Testis (tissue), 2 donors: ENCODE measurements at regions not wholly inside any gene's neighbourhood (a gene's known extent, or its start where the extent isn't known, plus 50 kb on each side); places are given as distances from the start of the nearest gene placed in this dataset.
A peak's percentile ranks its signal among the peaks of the same experiment; 100 is the strongest.

Experiments used
- DNase-seq: peaks from one replicate; pipeline ENCODE4 v3.0.0-alpha.2; 2019
- H3K27ac ChIP-seq, 2 donors: fragments of 200-600 bp; sonication (generic); one replicate each; pipeline ENCODE4 v1.5.1; 2019
- H3K27me3 ChIP-seq: fragments of 200-600 bp; sonication (generic); one replicate; pipeline ENCODE4 v1.5.1; 2019
- H3K36me3 ChIP-seq: fragments of 200-600 bp; sonication (generic); one replicate; pipeline ENCODE4 v1.5.1; 2017; ENCODE audit warnings: low read depth; ENCODE audit errors: missing control alignments
- H3K4me1 ChIP-seq: fragments of 200-600 bp; sonication (generic); one replicate; pipeline ENCODE4 v1.5.1; 2019
- H3K4me3 ChIP-seq, 2 donors: fragments of 200-600 bp; sonication (generic); one replicate each; pipeline ENCODE4 v1.5.1; 2017 to 2019
- H3K9me3 ChIP-seq: fragments of 200-600 bp; sonication (generic); one replicate; pipeline ENCODE4 v1.5.1; 2017
- CTCF ChIP-seq, 3 experiments: fragments of 450-650 bp in 2 of 3; fragments of 200-600 bp in 1 of 3; sonication (generic) in 1 of 3; IDR thresholded peaks; one replicate each; pipeline ENCODE4 v1.5.1; 2016 to 2019; ENCODE audit warnings: antibody characterized with exemption in 3 of 3, mild to moderate bottlenecking in 2 of 3, moderate library complexity in 1 of 3
- POLR2A ChIP-seq: fragments of 450-650 bp; IDR thresholded peaks from one replicate; pipeline ENCODE4 v1.6.1; 2017; ENCODE audit warnings: antibody characterized with exemption, mild to moderate bottlenecking, moderate library complexity
- WGBS, 2 donors: methylation state at CpG; one replicate each; pipeline ENCODE4 v1.1.5; 2018; 5-methylcytosine and 5-hydroxymethylcytosine counted together
- intact Hi-C: fragments of 100-400 bp; cut with DNase I; formaldehyde crosslinking; loops from one replicate; pipeline ENCODE4 v1.15.1; 2023; ENCODE audit warnings: low total_unique reads

GRCh38 chr6:163837691-163838431 is 423.3 kb downstream of the QKI start:
- no peaks in the 10 kb centered on the region for H3K27me3 ChIP-seq
- no peaks in the 10 kb centered on the region for H3K9me3 ChIP-seq
- H3K36me3 ChIP-seq: no peaks in the 10 kb centered on the region
- no peak overlapping the region for H3K27ac ChIP-seq
- TF ChIP-seq POLR2A: no peak
- TF ChIP-seq CTCF (IDR thresholded peaks at IDR 0.05): no peak
- peaks cover 4% of the 10 kb centered on the region for H3K4me1 ChIP-seq
- intact Hi-C loops: no loop called here
- no peak for DNase-seq
- H3K4me3 ChIP-seq: no peak overlapping the region
- WGBS, 2 donors: 19 to 28% methylated on average over 15 to 17 of the region's 17 CpGs

GRCh38 chr6:163836876-163837690 is 422.6 kb downstream of the QKI start:
- Histone ChIP-seq H3K9me3 (no peaks in the 10 kb centered on the region), H3K4me1 (peaks cover 4% of the 10 kb centered on the region), H3K27ac (no peak overlapping the region), H3K4me3 (no peak overlapping the region), H3K27me3 (no peaks in the 10 kb centered on the region), H3K36me3 (no peaks in the 10 kb centered on the region)
- no peak for DNase-seq
- intact Hi-C loops: no loop called here
- TF ChIP-seq POLR2A: no peak
- TF ChIP-seq CTCF (IDR thresholded peaks at IDR 0.05): no peak
- 66% methylated on average over 8 of the region's 8 CpGs for WGBS, 2 donors

- intact Hi-C loops: no loop called here
- no peak for TF ChIP-seq CTCF (IDR thresholded peaks at IDR 0.05)
- no peak for TF ChIP-seq POLR2A
- no peak overlapping the region for H3K4me3 ChIP-seq
- H3K9me3 ChIP-seq: no peaks in the 10 kb centered on the region
- no peaks in the 10 kb centered on the region for H3K36me3 ChIP-seq
- no peak for DNase-seq
- H3K4me1 ChIP-seq: peaks cover 4% of the 10 kb centered on the region
- 71 to 77% methylated on average over 13 of the region's 13 CpGs for WGBS, 2 donors
- no peaks in the 10 kb centered on the region for H3K27me3 ChIP-seq
- H3K27ac ChIP-seq: no peak overlapping the region
Observed at GRCh38 chr6:163835439-163836171, 421.1 kb downstream of the QKI start.

- Histone ChIP-seq H3K36me3 (no peaks in the 10 kb centered on the region), H3K9me3 (no peaks in the 10 kb centered on the region), H3K27ac (no peak overlapping the region), H3K4me1 (peaks cover 4% of the 10 kb centered on the region), H3K27me3 (no peaks in the 10 kb centered on the region), H3K4me3 (peak overlapping the region in 1 of 2 donors; percentile 20)
- intact Hi-C loops: no loop called here
- no peak for TF ChIP-seq POLR2A
- TF ChIP-seq CTCF (IDR thresholded peaks at IDR 0.05): no peak
- DNase-seq: no peak
- 78 to 80% methylated on average over 7 to 46 of the region's 46 CpGs for WGBS, 2 donors
Observed at GRCh38 chr6:163834226-163834970, 419.9 kb downstream of the QKI start.
